HG03175 (cell line): ENCODE measurements at regions not wholly inside any gene's neighbourhood (a gene's known extent, or its start where the extent isn't known, plus 50 kb on each side); places are given as distances from the start of the nearest gene placed in this dataset.
"Not testable (repeated sequence)": the region's sequence is repeated elsewhere in the genome, so short reads cannot be mapped to it uniquely, and the experiment has no call there.

Experiments
- ATAC-seq: cut with Tn5 transposase; IDR thresholded peaks from one replicate; pipeline ENCODE4 v1.9.1; 2021; ENCODE audit warnings: mild to moderate bottlenecking, moderate library complexity; ENCODE audit not compliant: unreplicated experiment

- ATAC-seq: no peak
These were observed 137.0 kb upstream of the TP53TG3D start for GRCh38 chr16:32116080-32116479.

DNA sequence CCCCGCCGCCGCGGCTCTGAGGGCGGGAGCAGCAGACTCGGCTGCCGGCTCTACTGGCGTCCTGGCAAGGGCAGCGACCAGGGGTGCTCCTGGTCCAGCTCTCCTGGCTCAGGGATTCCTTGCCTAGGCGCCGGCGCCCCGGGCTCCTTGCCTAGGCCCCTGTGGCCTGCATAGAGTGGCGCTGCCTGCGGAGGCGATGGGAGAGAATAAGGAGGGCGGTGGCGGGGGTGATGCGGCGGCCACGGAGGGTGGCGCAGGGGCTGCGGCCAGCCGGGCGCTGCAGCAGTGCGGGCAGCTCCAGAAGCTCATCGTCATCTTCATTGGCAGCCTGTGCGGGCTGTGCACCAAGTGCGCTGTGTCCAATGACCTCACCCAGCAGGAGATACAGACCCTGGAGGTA is 136.6 kb upstream of the TP53TG3D start:
- not testable (repeated sequence) for ATAC-seq

GRCh38 chr16:32120372-32120771 is 132.7 kb upstream of the TP53TG3D start:
- ATAC-seq: not testable (repeated sequence)

GRCh38 chr16:32120779-32121178 is 132.3 kb upstream of the TP53TG3D start:
- ATAC-seq: not testable (repeated sequence)

DNA sequence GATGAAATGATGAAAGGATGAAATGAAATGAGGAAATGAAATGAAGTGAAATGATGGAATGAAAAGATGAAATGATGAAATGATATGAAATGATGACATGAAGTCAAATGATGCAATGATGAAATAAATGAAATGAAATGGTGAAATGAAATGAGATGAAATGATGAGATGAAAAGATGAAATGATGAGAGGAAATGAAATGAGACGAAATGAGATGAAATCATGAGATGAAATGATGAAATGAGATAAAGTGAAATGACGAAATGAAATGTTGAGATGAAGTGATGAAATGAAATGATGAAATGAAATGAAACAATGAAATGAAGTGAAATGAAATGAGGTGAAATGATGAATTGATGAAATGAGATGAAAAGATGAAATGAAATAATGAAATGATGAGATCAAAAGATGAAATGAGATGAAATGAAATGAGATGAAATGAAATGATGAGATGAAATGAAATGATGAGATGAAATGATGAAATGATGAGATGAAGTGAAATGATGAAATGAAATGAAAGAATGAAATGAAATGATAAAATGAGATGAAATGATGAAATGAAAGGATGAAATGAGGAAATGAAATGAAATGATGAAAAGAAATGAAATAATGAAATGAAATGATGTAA is 131.7 kb upstream of the TP53TG3D start:
- ATAC-seq: not testable (repeated sequence)

DNA sequence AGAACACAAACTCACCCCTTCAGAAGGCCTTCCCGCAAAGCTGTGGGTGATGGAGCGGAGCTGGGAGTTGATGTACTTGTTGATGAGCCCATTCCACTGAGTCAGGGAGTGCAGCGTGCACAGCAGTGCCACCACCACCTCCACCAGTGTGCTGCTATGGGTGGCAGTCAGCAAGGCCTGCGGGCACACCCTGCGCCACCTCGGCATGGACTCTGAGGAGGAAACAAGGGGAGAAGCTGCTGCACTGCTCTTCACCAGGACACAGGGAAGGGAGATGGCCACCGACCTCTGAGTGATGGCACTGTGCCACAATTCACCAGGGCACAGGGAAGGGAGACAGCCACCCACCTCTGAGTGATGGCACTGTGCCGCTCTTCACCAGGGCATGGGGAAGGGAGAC is 100.7 kb upstream of the TP53TG3D start:
- ATAC-seq: not testable (repeated sequence)

DNA sequence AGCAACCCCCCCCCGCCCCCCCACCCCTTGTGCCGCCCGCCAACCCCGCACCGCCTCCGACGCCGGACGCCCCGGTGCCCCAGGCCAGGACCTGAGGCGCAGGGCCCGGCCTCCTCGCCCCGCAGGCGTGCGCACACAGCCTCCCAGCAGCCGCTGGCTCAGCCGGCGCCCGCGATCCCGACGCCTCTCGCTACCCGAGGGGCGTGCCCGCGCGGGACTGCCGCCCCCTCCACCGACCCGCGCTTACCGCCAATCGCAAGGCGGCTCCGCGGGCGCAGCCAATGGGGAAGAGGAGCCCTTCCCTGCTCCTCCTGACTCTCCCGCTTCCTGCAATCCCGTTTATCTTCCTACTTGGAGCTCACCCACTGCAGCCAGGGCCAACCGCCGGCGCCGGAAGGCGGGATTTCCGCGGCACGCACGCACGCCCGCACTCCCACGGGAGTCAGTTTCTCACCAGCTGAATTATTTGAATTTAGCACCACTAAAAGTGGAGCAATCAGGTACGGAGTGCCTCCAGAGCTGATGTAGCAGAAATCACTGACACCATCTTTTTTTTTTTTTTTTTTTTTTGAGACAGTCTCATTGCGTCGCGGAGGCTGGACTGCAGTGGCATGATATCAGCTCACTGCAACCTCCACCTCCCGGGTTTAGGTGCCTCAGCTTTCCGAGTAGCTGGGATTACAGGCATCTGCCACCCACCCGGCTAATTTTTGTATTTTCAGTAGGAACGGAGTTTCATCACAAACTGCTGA is 65.0 kb upstream of the TP53TG3D start:
- not testable (repeated sequence) for ATAC-seq

DNA sequence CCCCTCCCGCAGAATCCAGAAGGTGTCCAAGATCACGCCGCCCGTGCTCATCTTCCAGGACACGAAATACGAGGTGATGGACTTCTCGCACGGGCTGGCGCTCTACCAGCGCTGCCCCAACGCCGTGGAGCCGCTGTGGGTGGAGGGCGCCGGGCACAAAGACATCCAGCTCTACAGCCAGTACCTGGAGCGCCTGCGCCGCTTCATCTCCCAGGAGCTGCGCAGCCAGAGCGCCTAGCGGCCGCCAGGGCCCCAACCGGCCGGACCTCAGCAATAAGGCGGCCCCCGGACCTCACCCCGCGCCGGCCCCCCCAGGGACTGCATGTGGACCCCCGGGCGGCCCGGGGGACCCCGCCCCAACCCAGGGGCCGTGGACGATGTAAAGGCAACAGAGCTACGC is 50.5 kb upstream of the TP53TG3D start:
- ATAC-seq: not testable (repeated sequence)
